ENCODE measurements at regions not wholly inside any gene's neighbourhood (a gene's known extent, or its start where the extent isn't known, plus 50 kb on each side); places are given as distances from the start of the nearest gene placed in this dataset.
"Not testable (repeated sequence)": the region's sequence is repeated elsewhere in the genome, so short reads cannot be mapped to it uniquely, and the experiment has no call there.

DNA sequence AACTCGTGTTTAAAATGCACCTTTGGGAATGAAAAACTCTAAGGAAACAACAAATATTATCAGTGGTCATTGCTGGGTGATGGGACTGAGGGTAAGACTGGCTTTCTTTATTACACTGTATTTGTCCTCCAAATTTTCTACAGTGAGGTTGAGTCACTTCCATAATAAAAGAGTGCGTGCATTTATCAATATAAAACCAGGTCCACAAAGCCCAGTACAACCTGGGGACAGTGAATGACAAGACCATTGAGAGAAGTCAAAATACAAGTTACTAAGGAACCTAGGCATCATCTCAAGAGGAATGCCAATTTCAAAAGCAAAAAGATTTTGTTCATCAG is 76.4 kb downstream of the MAGED4 start:
- ChIA-PET POLR2A (ENCODE audit: low non-redundant PET) (no interaction called here), CTCF (interaction anchor here (0.7 to 1.0 kb wide), 3 partner anchors 11 to 1968 kb away, joined by 3 to 4 read pairs (median 4); no protein-coding TSS in a partner anchor)
- H3K27ac ChIP-seq, result peak overlapping the region; percentile 85
- no peak for DNase-seq (ENCODE audit: low spot score)
- TF ChIP-seq, protein P1, sequence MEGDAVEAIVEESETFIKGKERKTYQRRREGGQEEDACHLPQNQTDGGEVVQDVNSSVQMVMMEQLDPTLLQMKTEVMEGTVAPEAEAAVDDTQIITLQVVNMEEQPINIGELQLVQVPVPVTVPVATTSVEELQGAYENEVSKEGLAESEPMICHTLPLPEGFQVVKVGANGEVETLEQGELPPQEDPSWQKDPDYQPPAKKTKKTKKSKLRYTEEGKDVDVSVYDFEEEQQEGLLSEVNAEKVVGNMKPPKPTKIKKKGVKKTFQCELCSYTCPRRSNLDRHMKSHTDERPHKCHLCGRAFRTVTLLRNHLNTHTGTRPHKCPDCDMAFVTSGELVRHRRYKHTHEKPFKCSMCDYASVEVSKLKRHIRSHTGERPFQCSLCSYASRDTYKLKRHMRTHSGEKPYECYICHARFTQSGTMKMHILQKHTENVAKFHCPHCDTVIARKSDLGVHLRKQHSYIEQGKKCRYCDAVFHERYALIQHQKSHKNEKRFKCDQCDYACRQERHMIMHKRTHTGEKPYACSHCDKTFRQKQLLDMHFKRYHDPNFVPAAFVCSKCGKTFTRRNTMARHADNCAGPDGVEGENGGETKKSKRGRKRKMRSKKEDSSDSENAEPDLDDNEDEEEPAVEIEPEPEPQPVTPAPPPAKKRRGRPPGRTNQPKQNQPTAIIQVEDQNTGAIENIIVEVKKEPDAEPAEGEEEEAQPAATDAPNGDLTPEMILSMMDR (conservative IDR thresholded peaks at IDR 0.05; ENCODE audit: low read depth), result no peak

DNA sequence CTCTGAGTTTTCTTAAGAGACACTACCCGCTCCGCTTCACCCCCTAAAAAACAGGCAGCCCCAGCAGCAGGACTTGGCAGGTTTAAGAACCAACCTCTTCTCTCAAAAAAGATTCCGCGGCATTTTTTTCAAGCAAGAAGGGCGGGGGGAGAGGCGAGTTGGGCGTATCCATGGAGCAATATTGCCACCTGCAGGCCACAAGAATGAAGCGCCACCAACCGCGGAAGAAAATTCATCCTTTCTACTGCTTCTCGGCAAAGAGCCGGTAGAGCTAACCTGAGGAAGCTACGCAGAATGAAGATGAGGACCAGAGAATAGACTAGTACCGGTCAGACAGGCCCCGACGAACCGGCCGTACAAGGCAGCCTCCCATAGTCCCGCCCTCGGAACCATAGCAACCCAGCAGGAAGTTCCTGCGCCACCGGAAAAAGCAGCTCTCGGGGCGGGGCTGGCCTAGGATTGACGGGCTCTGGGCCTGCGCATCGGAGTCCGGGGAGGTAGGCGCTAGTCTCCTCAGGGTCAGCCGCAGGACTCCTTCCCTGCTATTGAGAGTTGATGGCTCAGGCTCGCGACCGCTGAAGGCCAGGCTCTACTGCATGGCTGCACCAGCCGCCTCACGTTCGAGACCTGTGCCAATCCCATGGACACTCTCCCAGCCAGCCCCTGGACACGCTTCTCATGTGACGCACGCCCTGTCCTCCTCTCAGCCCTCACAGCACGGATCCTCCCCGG is 76.9 kb downstream of the MAGED4 start:
- H3K27ac ChIP-seq, result peak overlapping the region; percentile 85
- ChIA-PET CTCF (interaction anchor here (0.6 to 1.0 kb wide), 6 partner anchors 12 to 1969 kb away, joined by 3 to 4 read pairs (median 4); no protein-coding TSS in a partner anchor), POLR2A (ENCODE audit: low non-redundant PET) (no interaction called here)
- TF ChIP-seq, protein P1 (conservative IDR thresholded peaks at IDR 0.05; ENCODE audit: low read depth), result peak; percentile 72
- DNase-seq (ENCODE audit: low spot score), result peak; percentile 56

DNA sequence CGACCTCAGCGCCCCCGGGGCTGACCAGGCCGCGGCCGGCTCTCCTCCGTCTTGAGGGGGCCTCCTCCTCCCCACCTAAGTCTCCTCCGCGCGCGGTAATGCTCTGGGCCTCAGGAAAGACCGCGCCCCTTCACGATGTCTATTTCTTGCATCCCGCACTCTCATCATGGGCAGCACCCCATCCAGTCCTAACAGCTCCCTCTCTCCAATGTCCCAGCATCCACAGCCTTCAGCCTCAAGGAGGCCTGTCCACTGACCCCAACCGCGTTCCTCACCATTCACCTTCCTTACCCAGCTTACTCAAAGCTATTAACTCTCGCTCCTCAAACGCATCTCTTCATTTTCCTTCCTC is 77.5 kb downstream of the MAGED4 start:
- ChIA-PET CTCF (interaction anchor here (0.6 to 1.0 kb wide), 4 partner anchors 13 to 1226 kb away, joined by 3 to 4 read pairs (median 4); no protein-coding TSS in a partner anchor), POLR2A (ENCODE audit: low non-redundant PET) (no interaction called here)
- DNase-seq (ENCODE audit: low spot score), result no peak
- peak overlapping the region; percentile 85 for H3K27ac ChIP-seq
- TF ChIP-seq, protein P1 (conservative IDR thresholded peaks at IDR 0.05; ENCODE audit: low read depth), result no peak

DNA sequence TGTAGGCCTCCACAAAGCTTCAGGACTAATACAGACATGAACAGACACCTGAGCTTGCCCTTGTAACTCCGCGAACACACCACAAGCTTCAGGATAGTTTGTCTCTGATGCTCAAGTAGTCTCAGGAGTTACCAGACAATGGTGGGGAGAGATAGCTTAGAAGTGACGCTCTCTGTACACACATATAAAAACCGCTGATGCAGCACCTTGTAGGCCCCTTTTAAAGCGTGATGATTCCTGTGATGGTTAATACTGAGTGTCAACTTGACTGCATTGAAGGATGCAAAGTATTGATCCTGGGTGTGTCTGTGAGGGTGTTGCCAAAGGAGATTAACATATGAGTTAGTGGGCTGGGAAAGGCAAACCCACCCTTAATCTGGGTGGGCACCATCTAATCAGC is 78.7 kb downstream of the MAGED4 start:
- TF ChIP-seq, protein P1 (conservative IDR thresholded peaks at IDR 0.05; ENCODE audit: low read depth), result no peak
- no peak overlapping the region for H3K27ac ChIP-seq
- ChIA-PET CTCF (interaction anchor here (0.7 kb wide), 1 partner anchor 100 kb away, joined by 3 read pairs; no protein-coding TSS in a partner anchor), POLR2A (ENCODE audit: low non-redundant PET) (no interaction called here)
- DNase-seq (ENCODE audit: low spot score), result no peak

DNA sequence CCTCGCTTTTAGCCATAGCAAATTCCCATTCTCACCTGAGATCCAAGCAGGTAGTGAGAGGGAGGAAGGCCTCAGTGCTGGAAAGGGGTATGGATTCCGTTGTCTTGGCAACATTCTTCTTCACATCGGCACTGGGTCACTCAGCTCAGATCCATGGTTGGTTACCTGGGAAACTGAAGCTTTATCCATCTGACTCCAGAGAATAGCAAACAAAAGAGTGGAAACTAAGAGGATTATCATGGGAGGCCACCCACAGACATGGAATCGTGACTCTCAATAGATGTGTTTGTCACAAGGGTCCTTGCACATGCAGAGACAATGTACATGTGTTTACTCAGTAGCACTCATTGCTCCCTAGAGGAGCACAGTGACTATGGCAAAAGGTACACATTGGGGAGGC is 81.0 kb downstream of the MAGED4 start:
- CTCF ChIA-PET, result interaction anchor here (0.6 kb wide), 1 partner anchor 821 kb away, joined by 3 read pairs; no protein-coding TSS in a partner anchor
- H3K27ac ChIP-seq, result no peak overlapping the region
- TF ChIP-seq, protein P1 (conservative IDR thresholded peaks at IDR 0.05; ENCODE audit: low read depth), result no peak
- no peak for DNase-seq (ENCODE audit: low spot score)
- POLR2A ChIA-PET (ENCODE audit: low non-redundant PET), result no interaction called here

DNA sequence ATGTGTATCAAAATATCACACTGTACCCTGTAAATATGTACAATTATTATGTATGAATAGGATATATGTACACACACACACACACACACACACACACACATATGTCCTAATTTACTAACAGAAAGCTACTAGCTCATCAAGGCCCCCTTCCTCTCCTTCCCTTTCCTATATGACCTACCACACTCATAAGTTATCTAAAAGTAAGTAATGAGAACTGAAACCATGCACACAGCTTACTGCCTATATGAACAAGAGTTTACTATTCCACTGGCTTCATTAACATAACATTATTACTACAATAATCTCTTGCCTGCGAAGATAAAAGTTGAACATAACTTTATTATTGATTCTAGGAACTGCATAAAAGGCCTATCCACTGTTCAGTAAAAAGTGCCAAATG is 83.8 kb downstream of the MAGED4 start:
- H3K27ac ChIP-seq; CTCF ChIA-PET; POLR2A ChIA-PET (ENCODE audit: low non-redundant PET); DNase-seq (ENCODE audit: low spot score): not testable (repeated sequence)

DNA sequence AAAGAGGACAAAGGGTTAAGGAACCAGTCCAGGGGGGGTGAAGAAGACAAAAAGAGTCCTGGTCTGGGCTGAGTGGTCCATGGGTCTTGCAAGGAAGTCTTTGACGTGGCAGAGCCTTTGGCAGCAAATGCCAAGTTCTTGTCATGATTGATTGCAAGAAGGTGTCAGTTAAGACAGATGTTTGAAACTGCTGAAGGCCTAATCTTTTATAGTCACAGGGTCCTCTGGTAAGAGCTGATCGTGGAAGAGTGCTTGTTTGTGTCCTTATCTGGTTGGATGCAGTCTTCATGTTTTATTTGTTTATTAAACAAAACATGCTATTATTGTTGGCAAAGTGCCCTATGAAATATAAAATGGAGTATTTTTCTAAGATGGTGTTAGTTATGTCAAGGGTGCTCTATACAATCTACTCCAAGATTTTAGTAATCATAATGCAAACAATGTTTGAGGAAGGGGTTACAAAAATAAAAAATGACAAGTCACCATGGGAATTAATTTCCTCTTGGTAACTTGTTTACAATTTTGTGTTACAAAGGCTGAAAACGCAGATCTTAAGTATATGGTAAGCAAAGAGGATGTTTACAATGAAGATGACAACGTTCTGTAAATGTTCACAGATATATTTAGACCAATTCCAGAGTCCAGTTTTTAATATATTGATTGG is 85.9 kb downstream of the MAGED4 start:
- TF ChIP-seq, protein P1 (conservative IDR thresholded peaks at IDR 0.05; ENCODE audit: low read depth), result no peak
- ChIA-PET CTCF (no interaction called here), POLR2A (ENCODE audit: low non-redundant PET) (no interaction called here)
- no peak for DNase-seq (ENCODE audit: low spot score)
- no peak overlapping the region for H3K27ac ChIP-seq
